Esophagus squamous epithelium (tissue), 5 donors: ENCODE measurements at regions not wholly inside any gene's neighbourhood (a gene's known extent, or its start where the extent isn't known, plus 50 kb on each side); places are given as distances from the start of the nearest gene placed in this dataset.

Experiments
- DNase-seq: peaks from one replicate; lab custom pipeline; 2025; lab: John Stamatoyannopoulos, UW
- H3K27ac ChIP-seq, 4 donors: fragments of 200-600 bp; sonication (generic); one replicate each; pipeline ENCODE4 v1.5.1; 2016 to 2019; ENCODE audit warnings: mild to moderate bottlenecking in 1 of 4
- H3K27me3 ChIP-seq, 4 donors: fragments of 200-600 bp; sonication (generic); 1 replicate in 3 of 4; 2 replicates in 1 of 4; pipeline versions ENCODE4 v1.5.1 to v1.6.0; 2017 to 2021; ENCODE audit warnings: antibody characterized with exemption in 1 of 4
- H3K36me3 ChIP-seq, 3 donors: fragments of 200-600 bp; sonication (generic); one replicate each; pipeline ENCODE4 v1.5.1; 2016 to 2019
- H3K4me1 ChIP-seq, 3 donors: fragments of 200-600 bp; sonication (generic); one replicate each; pipeline ENCODE4 v1.5.1; 2017 to 2019
- H3K4me3 ChIP-seq, 4 donors: fragments of 200-600 bp; sonication (generic); 1 replicate in 3 of 4; 2 replicates in 1 of 4; pipeline ENCODE4 v1.5.1; 2016 to 2019; ENCODE audit warnings: mild to moderate bottlenecking in 2 of 4, moderate library complexity in 1 of 4
- H3K9me3 ChIP-seq, 3 donors: fragments of 200-600 bp; sonication (generic); one replicate each; pipeline ENCODE4 v1.5.1; 2016 to 2019
- POLR2A ChIP-seq, 4 donors: fragments of 450-650 bp; IDR thresholded peaks; one replicate each; pipeline ENCODE4 v1.6.1; 2017; ENCODE audit warnings: antibody characterized with exemption in 4 of 4, mild to moderate bottlenecking in 4 of 4, moderate library complexity in 3 of 4
- WGBS, 2 donors: methylation state at CpG; one replicate each; pipeline ENCODE4 v1.1.5; 2018; 5-methylcytosine and 5-hydroxymethylcytosine counted together
- intact Hi-C: fragments of 100-400 bp; cut with DNase I; formaldehyde crosslinking; loops from one replicate; pipeline ENCODE4 v1.15.0; 2022
- TF ChIP-seq, protein P1 (sequence below), 6 experiments: fragments of 450-650 bp in 4 of 6; fragments of 200-600 bp in 2 of 6; sonication (generic) in 2 of 6; IDR thresholded peaks; one replicate each; pipeline ENCODE4 v1.5.1; 2016 to 2019; ENCODE audit warnings: antibody characterized with exemption in 6 of 6, mild to moderate bottlenecking in 4 of 6, moderate library complexity in 4 of 6
- donor health status: DM: yes; HTN: yes; CAD: no.

DNA sequence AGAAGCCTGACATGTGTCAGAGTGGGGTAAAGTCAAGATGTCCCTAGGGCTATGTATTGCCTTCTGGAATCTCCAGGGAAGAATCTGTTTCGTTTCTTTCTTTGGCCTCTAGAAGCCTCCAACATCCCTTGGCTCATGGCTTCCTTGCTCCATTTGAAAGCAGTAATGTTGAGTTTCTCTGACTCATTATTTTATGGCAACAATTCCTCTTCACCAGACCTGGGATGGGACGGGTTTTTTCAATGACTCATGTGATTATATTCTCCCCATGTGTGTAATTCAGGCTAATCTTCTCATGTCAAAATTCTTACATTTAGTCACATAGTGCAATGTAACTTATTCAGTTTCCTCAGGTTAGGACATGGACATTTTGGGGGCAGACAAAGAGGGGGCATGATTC lies 1038.6 kb downstream of the CBLN2 start:
- H3K4me3 ChIP-seq: no peak overlapping the region
- no peak overlapping the region for H3K27ac ChIP-seq
- H3K4me1 ChIP-seq: no peaks in the 10 kb centered on the region
- no peak for TF ChIP-seq POLR2A (IDR thresholded peaks at IDR 0.05)
- TF ChIP-seq, protein P1, sequence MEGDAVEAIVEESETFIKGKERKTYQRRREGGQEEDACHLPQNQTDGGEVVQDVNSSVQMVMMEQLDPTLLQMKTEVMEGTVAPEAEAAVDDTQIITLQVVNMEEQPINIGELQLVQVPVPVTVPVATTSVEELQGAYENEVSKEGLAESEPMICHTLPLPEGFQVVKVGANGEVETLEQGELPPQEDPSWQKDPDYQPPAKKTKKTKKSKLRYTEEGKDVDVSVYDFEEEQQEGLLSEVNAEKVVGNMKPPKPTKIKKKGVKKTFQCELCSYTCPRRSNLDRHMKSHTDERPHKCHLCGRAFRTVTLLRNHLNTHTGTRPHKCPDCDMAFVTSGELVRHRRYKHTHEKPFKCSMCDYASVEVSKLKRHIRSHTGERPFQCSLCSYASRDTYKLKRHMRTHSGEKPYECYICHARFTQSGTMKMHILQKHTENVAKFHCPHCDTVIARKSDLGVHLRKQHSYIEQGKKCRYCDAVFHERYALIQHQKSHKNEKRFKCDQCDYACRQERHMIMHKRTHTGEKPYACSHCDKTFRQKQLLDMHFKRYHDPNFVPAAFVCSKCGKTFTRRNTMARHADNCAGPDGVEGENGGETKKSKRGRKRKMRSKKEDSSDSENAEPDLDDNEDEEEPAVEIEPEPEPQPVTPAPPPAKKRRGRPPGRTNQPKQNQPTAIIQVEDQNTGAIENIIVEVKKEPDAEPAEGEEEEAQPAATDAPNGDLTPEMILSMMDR (IDR thresholded peaks at IDR 0.05): no peak
- H3K36me3 ChIP-seq: no peaks in the 10 kb centered on the region
- 32 to 47% methylated on average over 2 of the region's 2 CpGs for WGBS, 2 donors
- intact Hi-C loops: no loop called here
- DNase-seq: no peak
- H3K9me3 ChIP-seq: no peaks in the 10 kb centered on the region
- H3K27me3 ChIP-seq: no peaks in the 10 kb centered on the region

DNA sequence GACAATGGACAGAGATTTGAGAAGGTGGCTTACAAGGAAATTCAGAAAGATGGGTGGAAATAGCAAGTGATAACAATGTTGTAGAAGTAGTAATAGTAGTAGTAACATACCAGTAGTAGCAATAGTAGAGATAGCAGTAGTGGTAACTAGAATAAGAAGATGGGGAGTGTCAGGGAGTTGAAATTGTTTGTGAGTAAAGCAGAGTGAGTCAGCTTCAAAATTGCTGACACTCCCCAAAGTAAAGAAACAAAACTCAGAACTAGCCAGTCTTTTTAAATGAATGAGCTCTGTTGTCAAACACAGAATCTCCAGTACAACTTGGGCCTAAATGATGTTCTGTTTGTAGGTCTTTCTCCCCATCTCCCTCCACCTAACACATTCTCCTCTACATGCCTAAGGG lies 1040.9 kb downstream of the CBLN2 start:
- Histone ChIP-seq H3K27me3 (no peaks in the 10 kb centered on the region), H3K4me3 (no peak overlapping the region), H3K27ac (no peak overlapping the region), H3K4me1 (no peaks in the 10 kb centered on the region), H3K36me3 (no peaks in the 10 kb centered on the region), H3K9me3 (no peaks in the 10 kb centered on the region)
- intact Hi-C loops: no loop called here
- TF ChIP-seq, protein P1 (IDR thresholded peaks at IDR 0.05): no peak
- TF ChIP-seq POLR2A (IDR thresholded peaks at IDR 0.05): no peak
- DNase-seq: no peak

DNA sequence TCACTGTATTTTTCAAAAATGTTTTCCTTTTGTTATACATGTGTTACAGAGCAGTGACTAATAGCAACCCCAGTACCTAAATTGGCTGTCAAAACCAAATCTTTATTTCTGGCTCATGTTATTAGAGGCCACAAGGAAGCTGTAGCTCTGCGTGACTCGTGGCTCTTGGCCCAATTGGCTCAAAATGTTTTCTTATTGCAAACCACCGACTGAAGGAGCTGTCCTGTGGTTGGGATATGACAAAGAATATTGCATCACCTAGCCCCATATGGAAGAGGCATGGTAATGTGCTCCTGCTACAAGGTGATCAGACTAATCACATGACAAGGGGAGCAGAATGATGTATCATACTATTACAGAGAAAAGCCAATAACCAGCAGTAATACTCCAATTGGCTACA lies 1058.5 kb downstream of the CBLN2 start:
- H3K27ac ChIP-seq: no peak overlapping the region
- peaks cover 0 to 14% (median 0%) of the 10 kb centered on the region in 3 donors for H3K9me3 ChIP-seq
- H3K36me3 ChIP-seq: no peaks in the 10 kb centered on the region
- no peak overlapping the region for H3K4me3 ChIP-seq
- H3K27me3 ChIP-seq: no peaks in the 10 kb centered on the region
- 50 to 78% methylated on average over 3 of the region's 3 CpGs for WGBS, 2 donors
- DNase-seq: no peak
- no peak for TF ChIP-seq POLR2A (IDR thresholded peaks at IDR 0.05)
- TF ChIP-seq, protein P1 (IDR thresholded peaks at IDR 0.05): no peak
- H3K4me1 ChIP-seq: no peaks in the 10 kb centered on the region
- intact Hi-C loops: no loop called here

DNA sequence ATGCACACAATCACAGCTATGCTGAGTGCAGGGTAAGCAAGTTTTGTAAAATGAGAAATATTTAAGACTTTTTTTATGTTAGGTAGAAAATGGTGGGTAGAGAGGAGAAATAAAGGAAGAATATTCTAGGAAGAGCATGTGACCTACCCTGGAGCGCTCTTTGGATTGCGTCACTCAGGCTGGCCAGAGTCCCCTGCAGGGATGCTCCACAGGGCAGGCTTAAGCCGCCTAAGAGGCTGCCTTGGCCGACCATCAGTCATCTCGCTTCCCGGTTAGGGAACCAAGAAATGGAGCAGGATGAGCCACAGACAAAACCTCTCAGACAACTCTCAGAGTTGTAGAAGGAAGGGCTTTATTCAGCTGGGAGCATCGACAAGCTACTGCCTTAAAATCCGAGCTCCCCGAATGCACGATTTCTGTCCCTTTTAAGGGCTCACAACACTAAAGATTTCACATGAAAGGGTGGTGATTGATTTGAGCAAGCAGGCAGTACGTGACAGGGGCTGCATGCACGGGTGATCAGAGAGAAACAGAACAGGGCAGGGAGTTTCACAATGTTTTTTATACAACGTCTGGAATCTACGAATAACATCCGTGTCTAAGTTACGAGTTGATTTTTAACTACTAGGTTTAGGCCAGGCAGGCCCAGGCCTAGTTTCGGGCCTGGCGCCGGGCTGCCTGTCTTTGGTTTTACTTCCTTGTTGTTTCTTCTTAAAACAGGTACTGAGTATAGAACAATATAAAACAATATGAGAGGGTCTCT lies 1072.0 kb downstream of the CBLN2 start:
- H3K4me1 ChIP-seq: no peaks in the 10 kb centered on the region
- no peak overlapping the region for H3K4me3 ChIP-seq
- no peaks in the 10 kb centered on the region for H3K36me3 ChIP-seq
- DNase-seq: no peak
- TF ChIP-seq, protein P1 (IDR thresholded peaks at IDR 0.05): no peak
- no peak for TF ChIP-seq POLR2A (IDR thresholded peaks at IDR 0.05)
- intact Hi-C loops: no loop called here
- 76 to 80% methylated on average over 17 to 19 of the region's 19 CpGs for WGBS, 2 donors
- H3K9me3 ChIP-seq: peaks cover 0 to 3% (median 0%) of the 10 kb centered on the region in 3 donors
- no peak overlapping the region for H3K27ac ChIP-seq
- H3K27me3 ChIP-seq: no peaks in the 10 kb centered on the region

DNA sequence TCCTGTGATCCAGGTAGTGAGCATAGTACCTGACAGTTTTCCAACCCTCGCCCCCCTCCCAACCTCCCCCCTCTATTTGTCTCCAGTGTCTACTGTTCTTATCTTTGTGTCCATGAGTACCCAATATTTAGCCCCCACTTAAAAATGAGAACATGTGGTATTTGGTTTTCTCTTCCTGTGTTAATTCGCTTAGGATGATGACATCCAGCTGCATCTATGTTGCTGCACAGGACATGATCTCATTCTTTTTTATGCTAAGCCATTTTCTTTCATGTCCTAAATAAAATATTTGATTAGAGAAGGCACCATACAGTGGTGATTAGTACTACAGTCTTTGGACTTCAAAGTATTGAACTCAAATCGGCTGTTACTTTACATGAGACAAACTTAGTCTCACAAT lies 1087.9 kb downstream of the CBLN2 start:
- H3K36me3 ChIP-seq: no peaks in the 10 kb centered on the region
- no peak for DNase-seq
- H3K27ac ChIP-seq: no peak overlapping the region
- WGBS, 2 donors: 43 to 58% methylated on average over 3 of the region's 3 CpGs
- no peaks in the 10 kb centered on the region for H3K9me3 ChIP-seq
- TF ChIP-seq POLR2A (IDR thresholded peaks at IDR 0.05): no peak
- TF ChIP-seq, protein P1 (IDR thresholded peaks at IDR 0.05): no peak
- H3K4me1 ChIP-seq: no peaks in the 10 kb centered on the region
- no peak overlapping the region for H3K4me3 ChIP-seq
- intact Hi-C loops: no loop called here
- no peaks in the 10 kb centered on the region for H3K27me3 ChIP-seq
